ENCODE measurements at regions not wholly inside any gene's neighbourhood (a gene's known extent, or its start where the extent isn't known, plus 50 kb on each side); places are given as distances from the start of the nearest gene placed in this dataset.

- Histone ChIP-seq H3K36me3 (no peaks in the 10 kb centered on the region), H3K4me1 (peaks cover 0 to 31% (median 28%) of the 10 kb centered on the region in 4 donors), H3K9me3 (no peaks in the 10 kb centered on the region), H3K27ac (replicated peaks in 1 of 4) (peak overlapping the region; percentile 20 to 53 (median 35)), H3K4me3 (no peak overlapping the region), H3K27me3 (no peaks in the 10 kb centered on the region)
- no peak for TF ChIP-seq EP300 (IDR thresholded peaks at IDR 0.05)
- TF ChIP-seq POLR2A (IDR thresholded peaks at IDR 0.05; ENCODE audit: low read depth) = no peak
- TF ChIP-seq CTCF (IDR thresholded peaks at IDR 0.05) = no peak
- no peak for TF ChIP-seq POLR2AphosphoS5 (IDR thresholded peaks at IDR 0.05)
- intact Hi-C loops (cut with DNase I) = no loop called here
- no peak for DNase-seq (ENCODE audit: extremely low spot score)
- WGBS = 46% methylated on average over 5 of the region's 5 CpGs
These were observed 694.9 kb upstream of the ID4 start for GRCh38 chr6:19142275-19142674.

- intact Hi-C loops (cut with DNase I) = loop anchor here (10.0 kb wide), 1 partner anchor 164 kb away; no protein-coding TSS in a partner anchor
- TF ChIP-seq POLR2A (IDR thresholded peaks at IDR 0.05; ENCODE audit: low read depth) (no peak), CTCF (IDR thresholded peaks at IDR 0.05) (no peak), EP300 (IDR thresholded peaks at IDR 0.05) (no peak), POLR2AphosphoS5 (IDR thresholded peaks at IDR 0.05) (no peak)
- H3K9me3 ChIP-seq = no peaks in the 10 kb centered on the region
- no peak for DNase-seq (ENCODE audit: extremely low spot score)
- 85% methylated on average over 3 of the region's 3 CpGs for WGBS
- H3K27me3 ChIP-seq = no peaks in the 10 kb centered on the region
- no peak overlapping the region for H3K4me3 ChIP-seq
- H3K27ac ChIP-seq (replicated peaks in 1 of 4) = no peak overlapping the region
- H3K4me1 ChIP-seq = peaks cover 4 to 19% (median 17%) of the 10 kb centered on the region in 4 donors
- no peaks in the 10 kb centered on the region for H3K36me3 ChIP-seq
These were observed 686.9 kb upstream of the ID4 start for GRCh38 chr6:19150307-19150706.

GRCh38 chr6:19153270-19153980 lies 683.7 kb upstream of the ID4 start:
- H3K9me3 ChIP-seq = no peaks in the 10 kb centered on the region
- no peaks in the 10 kb centered on the region for H3K27me3 ChIP-seq
- peak overlapping the region; percentile 3 to 54 (median 27) for H3K27ac ChIP-seq (replicated peaks in 1 of 4)
- DNase-seq (ENCODE audit: extremely low spot score) = no peak
- intact Hi-C loops (cut with DNase I) = loop anchor here (10.0 kb wide), 1 partner anchor 161 kb away; no protein-coding TSS in a partner anchor
- H3K36me3 ChIP-seq = no peaks in the 10 kb centered on the region
- TF ChIP-seq POLR2AphosphoS5 (IDR thresholded peaks at IDR 0.05) (no peak), EP300 (IDR thresholded peaks at IDR 0.05) (no peak), CTCF (IDR thresholded peaks at IDR 0.05) (no peak), POLR2A (IDR thresholded peaks at IDR 0.05; ENCODE audit: low read depth) (no peak)
- H3K4me3 ChIP-seq = no peak overlapping the region
- H3K4me1 ChIP-seq = peaks cover 4 to 23% (median 20%) of the 10 kb centered on the region in 4 donors
- WGBS = 69% methylated on average over 7 of the region's 7 CpGs

- peaks cover 4 to 28% (median 25%) of the 10 kb centered on the region in 4 donors for H3K4me1 ChIP-seq
- TF ChIP-seq EP300 (IDR thresholded peaks at IDR 0.05) = no peak
- no peak for TF ChIP-seq POLR2A (IDR thresholded peaks at IDR 0.05; ENCODE audit: low read depth)
- no peak for TF ChIP-seq CTCF (IDR thresholded peaks at IDR 0.05)
- TF ChIP-seq POLR2AphosphoS5 (IDR thresholded peaks at IDR 0.05) = no peak
- peak overlapping the region; percentile 3 to 54 (median 27) for H3K27ac ChIP-seq (replicated peaks in 1 of 4)
- no peak overlapping the region for H3K4me3 ChIP-seq
- H3K36me3 ChIP-seq = no peaks in the 10 kb centered on the region
- DNase-seq (ENCODE audit: extremely low spot score) = no peak
- no peaks in the 10 kb centered on the region for H3K27me3 ChIP-seq
- 80% methylated on average over 1 of the region's 1 CpG for WGBS
- no peaks in the 10 kb centered on the region for H3K9me3 ChIP-seq
- intact Hi-C loops (cut with DNase I) = loop anchor here (10.0 kb wide), 1 partner anchor 161 kb away; no protein-coding TSS in a partner anchor
These were observed 683.2 kb upstream of the ID4 start for GRCh38 chr6:19153981-19154295.

Measured in esophagus muscularis mucosa (tissue), 4 donors.